Mesendoderm (in vitro differentiated cells): ENCODE measurements at regions not wholly inside any gene's neighbourhood (a gene's known extent, or its start where the extent isn't known, plus 50 kb on each side); places are given as distances from the start of the nearest gene placed in this dataset.

Source experiments
- DNase-seq: peaks from one replicate; pipeline ENCODE4 v3.0.0; 2013
- H2AK5ac ChIP-seq: 2 replicates; pipeline ENCODE4 v1.6.1; 2013; ENCODE audit warnings: low read length, inconsistent platforms
- H2BK120ac ChIP-seq: 2 replicates; pipeline ENCODE4 v1.6.1; 2013; ENCODE audit warnings: low read depth, mild to moderate bottlenecking, low read length, moderate library complexity, mixed read lengths
- H2BK15ac ChIP-seq: replicated peaks from 2 replicates; pipeline ENCODE4 v1.6.1; 2013; ENCODE audit warnings: low read depth, mild to moderate bottlenecking, moderate library complexity
- H2BK5ac ChIP-seq: 2 replicates; pipeline ENCODE4 v1.6.1; 2013; ENCODE audit warnings: low read length, inconsistent platforms
- H3K18ac ChIP-seq: 2 replicates; pipeline ENCODE4 v1.6.1; 2013; ENCODE audit warnings: mild to moderate bottlenecking, low read length, mixed read lengths
- H3K23ac ChIP-seq: one replicate; pipeline ENCODE4 v1.6.1; 2013; ENCODE audit warnings: low read length
- H3K27ac ChIP-seq: 2 replicates; pipeline ENCODE4 v1.5.1; 2013; ENCODE audit warnings: low read depth, mild to moderate bottlenecking, inconsistent platforms, low read length, moderate library complexity
- H3K27me3 ChIP-seq: 2 replicates; pipeline ENCODE4 v1.6.1; 2013; ENCODE audit warnings: low read length, control low read depth, mild to moderate bottlenecking, inconsistent platforms; ENCODE audit not compliant: insufficient read depth, poor library complexity
- H3K36me3 ChIP-seq: 2 replicates; pipeline ENCODE4 v1.6.1; 2013; ENCODE audit warnings: low read length, inconsistent platforms; ENCODE audit not compliant: control insufficient read depth, insufficient read depth
- H3K4ac ChIP-seq: one replicate; pipeline ENCODE4 v1.6.1; 2013; ENCODE audit warnings: low read depth, mild to moderate bottlenecking, low read length, moderate library complexity
- H3K4me1 ChIP-seq: 2 replicates; pipeline ENCODE4 v1.6.1; 2013; ENCODE audit warnings: low read depth, low read length, inconsistent platforms; ENCODE audit not compliant: control insufficient read depth
- H3K4me2 ChIP-seq: 2 replicates; pipeline ENCODE4 v1.6.1; 2013; ENCODE audit warnings: low read length
- H3K4me3 ChIP-seq: 2 replicates; pipeline ENCODE4 v1.5.1; 2013; ENCODE audit warnings: mild to moderate bottlenecking, low read length
- H3K56ac ChIP-seq: one replicate; pipeline ENCODE4 v1.6.1; 2013; ENCODE audit warnings: low read length
- H3K79me1 ChIP-seq: 2 replicates; pipeline ENCODE4 v1.6.1; 2013; ENCODE audit warnings: low read length, inconsistent platforms
- H3K79me2 ChIP-seq: 2 replicates; pipeline ENCODE4 v1.6.1; 2013; ENCODE audit warnings: mild to moderate bottlenecking, low read length; ENCODE audit not compliant: control insufficient read depth, insufficient read depth
- H3K9ac ChIP-seq: 2 replicates; pipeline ENCODE4 v1.6.1; 2013; ENCODE audit warnings: low read length, inconsistent platforms
- H4K5ac ChIP-seq: one replicate; pipeline ENCODE4 v1.6.1; 2013; ENCODE audit warnings: low read length
- H4K8ac ChIP-seq: one replicate; pipeline ENCODE4 v1.6.1; 2013; ENCODE audit warnings: low read depth, mild to moderate bottlenecking, control low read depth, low read length, moderate library complexity
- WGBS: extraction: QIAGEN DNeasy Blood & Tissue Kit; methylation state at CpG from one replicate; pipeline ENCODE4 v1.1.7; 2013; ENCODE audit warnings: low lambda C conversion rate, missing lambda C conversion rate; ENCODE audit not compliant: insufficient coverage; ENCODE audit errors: extremely low coverage; 5-methylcytosine and 5-hydroxymethylcytosine counted together

DNA sequence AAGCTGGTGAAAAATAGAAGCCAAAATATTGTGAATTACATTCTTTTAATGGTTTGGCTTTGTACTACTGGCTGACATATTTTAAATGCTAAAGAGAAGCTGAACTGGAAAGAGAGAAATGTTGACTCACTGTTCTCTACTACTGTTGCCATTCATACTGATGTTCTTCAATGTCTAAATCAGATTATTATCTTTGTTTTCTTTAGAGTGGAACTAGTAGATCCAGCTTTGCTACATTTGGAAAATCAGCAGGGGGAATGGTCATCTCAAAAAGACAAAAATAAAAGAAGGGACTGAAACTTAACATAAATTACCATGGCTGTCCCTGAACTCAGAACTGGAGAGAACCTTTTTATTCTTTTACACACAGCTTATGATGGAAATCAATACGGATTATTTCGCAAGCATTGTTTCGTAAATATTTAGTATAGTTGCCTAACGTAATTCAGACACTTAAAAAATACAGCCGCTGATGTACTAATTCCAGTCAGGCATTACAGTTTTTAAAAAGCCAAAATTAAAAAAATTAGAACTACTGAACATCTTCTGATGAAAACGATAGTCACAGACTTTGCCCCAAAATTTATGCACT is 76.3 kb upstream of the OTX2 start:
- Histone ChIP-seq H3K27me3 (no peaks in the 10 kb centered on the region), H3K9ac (no peak overlapping the region), H3K56ac (no peak overlapping the region), H2BK120ac (no peak overlapping the region), H3K4me1 (peaks cover 4% of the 10 kb centered on the region), H3K4ac (no peak overlapping the region), H2AK5ac (no peak overlapping the region), H3K36me3 (no peaks in the 10 kb centered on the region), H2BK5ac (no peak overlapping the region), H4K8ac (no peak overlapping the region), H3K18ac (no peak overlapping the region), H3K79me2 (no peaks in the 10 kb centered on the region), H3K23ac (no peak overlapping the region), H3K27ac (no peak overlapping the region), H3K79me1 (no peaks in the 10 kb centered on the region), H2BK15ac (no peak overlapping the region), H3K4me3 (no peak overlapping the region), H4K5ac (no peak overlapping the region), H3K4me2 (no peak overlapping the region)
- WGBS, result no CpG with 5 or more reads among the region's 6 CpGs
- DNase-seq, result no peak

DNA sequence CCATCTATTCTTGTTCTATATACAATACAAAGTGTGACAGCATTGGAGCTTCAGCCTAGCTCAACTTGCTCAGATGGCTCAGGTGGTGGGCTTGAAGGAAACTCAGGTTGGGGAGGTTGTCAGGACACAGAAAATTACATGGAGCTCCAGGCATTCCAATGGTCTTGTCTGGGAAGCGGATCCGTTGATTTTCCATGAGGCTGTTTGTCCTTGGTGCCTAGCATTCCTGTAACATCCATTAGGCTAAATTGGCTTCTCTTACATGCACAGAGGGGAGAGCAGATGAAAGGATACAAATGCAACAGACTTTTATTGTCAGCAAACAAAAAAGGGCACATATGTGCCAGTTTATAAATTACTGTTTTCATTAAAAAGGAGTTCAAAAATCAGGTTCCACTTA is 75.5 kb upstream of the OTX2 start:
- H3K4me1 ChIP-seq, result peaks cover 4% of the 10 kb centered on the region
- H3K9ac ChIP-seq, result no peak overlapping the region
- H3K23ac ChIP-seq, result no peak overlapping the region
- no peaks in the 10 kb centered on the region for H3K79me1 ChIP-seq
- no peak overlapping the region for H2AK5ac ChIP-seq
- no peaks in the 10 kb centered on the region for H3K27me3 ChIP-seq
- no peak overlapping the region for H3K18ac ChIP-seq
- no peak overlapping the region for H3K4me3 ChIP-seq
- no peak overlapping the region for H3K27ac ChIP-seq
- no peaks in the 10 kb centered on the region for H3K79me2 ChIP-seq
- no peak overlapping the region for H2BK5ac ChIP-seq
- DNase-seq, result peak; percentile 46
- no peaks in the 10 kb centered on the region for H3K36me3 ChIP-seq
- no peak overlapping the region for H2BK15ac ChIP-seq
- H4K5ac ChIP-seq, result no peak overlapping the region
- WGBS, result no CpG with 5 or more reads among the region's 2 CpGs
- no peak overlapping the region for H3K56ac ChIP-seq
- H4K8ac ChIP-seq, result no peak overlapping the region
- H3K4me2 ChIP-seq, result no peak overlapping the region
- no peak overlapping the region for H3K4ac ChIP-seq
- no peak overlapping the region for H2BK120ac ChIP-seq

DNA sequence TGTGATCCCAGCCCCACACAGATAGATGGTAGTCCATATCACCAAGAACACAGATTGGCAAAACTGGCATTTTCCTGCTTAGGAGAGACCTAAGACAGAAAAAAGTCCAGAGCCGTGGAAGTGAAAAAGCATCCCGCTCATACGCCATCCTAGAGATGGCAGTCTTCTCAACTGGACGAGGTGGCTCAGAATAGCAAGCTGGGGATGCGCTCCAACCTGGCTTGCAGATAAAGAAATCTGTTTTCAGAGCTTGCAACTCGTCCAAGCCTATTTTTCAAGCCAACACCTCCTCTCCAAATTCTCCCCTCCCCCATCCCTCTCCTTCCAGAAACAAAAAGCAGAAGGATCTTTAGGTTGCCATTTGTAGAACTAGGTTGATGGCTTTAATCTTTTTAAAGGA is 74.3 kb upstream of the OTX2 start:
- H3K79me1 ChIP-seq, result no peaks in the 10 kb centered on the region
- H3K23ac ChIP-seq, result no peak overlapping the region
- H4K5ac ChIP-seq, result no peak overlapping the region
- H3K56ac ChIP-seq, result no peak overlapping the region
- no peak overlapping the region for H3K9ac ChIP-seq
- no peak overlapping the region for H2BK120ac ChIP-seq
- H2BK15ac ChIP-seq, result no peak overlapping the region
- no peak overlapping the region for H2BK5ac ChIP-seq
- H3K4me2 ChIP-seq, result no peak overlapping the region
- no peak overlapping the region for H3K4me3 ChIP-seq
- no peak overlapping the region for H3K27ac ChIP-seq
- H3K79me2 ChIP-seq, result no peaks in the 10 kb centered on the region
- no peak overlapping the region for H2AK5ac ChIP-seq
- peak; percentile 40 for DNase-seq
- H3K4me1 ChIP-seq, result peaks cover 4% of the 10 kb centered on the region
- no peak overlapping the region for H3K18ac ChIP-seq
- no peak overlapping the region for H4K8ac ChIP-seq
- no peaks in the 10 kb centered on the region for H3K36me3 ChIP-seq
- no peak overlapping the region for H3K4ac ChIP-seq
- H3K27me3 ChIP-seq, result no peaks in the 10 kb centered on the region
- no CpG with 5 or more reads among the region's 6 CpGs for WGBS

DNA sequence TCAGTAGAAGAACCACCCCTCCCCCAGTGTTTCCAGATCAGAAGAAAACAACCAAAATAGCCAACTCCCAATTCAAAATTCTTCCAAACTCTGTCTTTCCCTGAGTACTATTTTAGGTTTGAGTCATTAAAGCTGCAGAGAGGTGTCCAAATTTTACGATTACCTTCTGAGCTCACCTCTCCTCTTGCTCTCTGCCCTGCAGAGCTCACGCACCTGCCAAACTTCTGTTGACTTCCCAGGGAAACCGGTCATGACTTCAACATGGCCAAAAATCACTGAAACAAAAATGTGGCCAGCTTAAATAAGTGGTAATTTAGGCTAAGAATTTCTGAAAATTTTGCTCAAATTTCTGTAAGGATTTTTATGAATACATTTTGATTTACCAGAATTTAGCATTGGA is 70.9 kb upstream of the OTX2 start:
- no peak overlapping the region for H2BK15ac ChIP-seq

DNA sequence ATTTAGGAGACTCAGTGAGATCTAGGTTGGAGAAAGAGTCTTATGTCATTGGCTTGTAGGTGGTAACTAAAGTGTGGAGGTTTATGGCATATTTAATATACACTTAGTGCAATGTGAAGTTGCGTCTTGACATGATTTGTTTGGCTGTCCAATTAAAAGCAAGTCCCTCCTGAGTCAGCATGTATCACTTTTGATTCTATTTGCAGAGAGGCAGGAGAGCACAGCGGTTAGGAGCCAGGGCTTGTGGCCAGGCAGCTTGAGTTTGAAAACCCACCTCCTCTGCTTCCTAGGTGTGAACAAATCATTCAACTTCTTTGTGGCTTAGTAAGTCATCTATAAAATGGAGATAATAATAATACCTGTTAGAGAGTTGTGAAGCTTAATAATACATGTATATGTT is 68.5 kb upstream of the OTX2 start:
- H3K23ac ChIP-seq, result no peak overlapping the region
- H3K79me2 ChIP-seq, result no peaks in the 10 kb centered on the region
- no peak for DNase-seq
- H2BK15ac ChIP-seq, result no peak overlapping the region
- no peak overlapping the region for H3K18ac ChIP-seq
- no peak overlapping the region for H3K56ac ChIP-seq
- no peak overlapping the region for H3K9ac ChIP-seq
- H2AK5ac ChIP-seq, result no peak overlapping the region
- H2BK120ac ChIP-seq, result no peak overlapping the region
- no peaks in the 10 kb centered on the region for H3K4me1 ChIP-seq
- no peaks in the 10 kb centered on the region for H3K79me1 ChIP-seq
- H2BK5ac ChIP-seq, result no peak overlapping the region
- H3K4me3 ChIP-seq, result no peak overlapping the region
- no peak overlapping the region for H3K4me2 ChIP-seq
- no peak overlapping the region for H4K5ac ChIP-seq
- H3K36me3 ChIP-seq, result no peaks in the 10 kb centered on the region
- no peak overlapping the region for H3K27ac ChIP-seq
- H3K27me3 ChIP-seq, result no peaks in the 10 kb centered on the region
- no peak overlapping the region for H4K8ac ChIP-seq
- no peak overlapping the region for H3K4ac ChIP-seq
- no CpG with 5 or more reads among the region's 2 CpGs for WGBS

More for the DNA sequence above, 70.9 kb upstream of the OTX2 start:
- H3K79me1 ChIP-seq, result no peaks in the 10 kb centered on the region
- H3K4me2 ChIP-seq, result no peak overlapping the region
- DNase-seq, result no peak
- no peak overlapping the region for H4K8ac ChIP-seq
- no peak overlapping the region for H3K9ac ChIP-seq
- H3K4ac ChIP-seq, result no peak overlapping the region
- no peak overlapping the region for H3K18ac ChIP-seq
- no peak overlapping the region for H3K27ac ChIP-seq
- no peak overlapping the region for H2AK5ac ChIP-seq
- no peak overlapping the region for H3K4me3 ChIP-seq
- H3K36me3 ChIP-seq, result no peaks in the 10 kb centered on the region
- H2BK5ac ChIP-seq, result no peak overlapping the region
- no CpG with 5 or more reads among the region's 3 CpGs for WGBS
- H4K5ac ChIP-seq, result no peak overlapping the region
- H3K79me2 ChIP-seq, result no peaks in the 10 kb centered on the region
- no peak overlapping the region for H2BK120ac ChIP-seq
- no peaks in the 10 kb centered on the region for H3K27me3 ChIP-seq
- H3K56ac ChIP-seq, result no peak overlapping the region
- H3K4me1 ChIP-seq, result peaks cover 2% of the 10 kb centered on the region
- no peak overlapping the region for H3K23ac ChIP-seq

DNA sequence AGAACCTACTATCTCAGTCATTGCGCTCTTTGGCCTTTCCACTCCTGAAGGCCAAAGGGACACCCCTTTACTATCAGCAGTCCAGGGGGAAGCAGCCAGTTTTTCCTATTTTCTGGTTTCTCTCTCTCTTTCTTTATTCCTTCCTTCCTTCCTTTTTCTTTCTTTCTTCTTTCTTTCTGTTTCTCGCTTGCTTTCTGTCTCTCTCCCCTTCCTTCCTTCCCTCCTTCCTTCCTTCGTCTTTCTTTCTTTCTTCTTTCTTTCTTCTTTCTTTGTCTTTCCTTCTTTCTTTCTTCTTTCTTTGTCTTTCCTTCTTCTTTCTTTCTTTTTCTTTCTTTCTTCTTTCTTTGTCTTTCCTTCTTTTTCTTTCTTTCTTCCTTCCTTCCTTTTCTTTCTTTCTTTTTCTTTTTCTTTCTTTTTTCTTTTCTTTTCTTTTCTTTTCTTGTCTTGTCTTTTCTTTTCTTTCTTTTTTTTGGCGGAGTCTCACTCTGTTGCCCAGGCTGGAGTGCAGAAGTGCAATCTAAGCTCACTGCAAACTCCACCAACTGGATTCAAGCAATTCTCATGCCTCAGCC is 64.9 kb upstream of the OTX2 start:
- Histone ChIP-seq H3K18ac (no peak overlapping the region), H3K27me3 (no peaks in the 10 kb centered on the region), H3K4me1 (no peaks in the 10 kb centered on the region), H2BK5ac (no peak overlapping the region), H3K79me2 (no peaks in the 10 kb centered on the region), H2BK15ac (no peak overlapping the region), H4K8ac (no peak overlapping the region), H3K4ac (no peak overlapping the region), H3K36me3 (no peaks in the 10 kb centered on the region), H3K23ac (no peak overlapping the region), H2AK5ac (no peak overlapping the region), H3K4me3 (no peak overlapping the region), H3K79me1 (no peaks in the 10 kb centered on the region), H3K56ac (no peak overlapping the region), H3K9ac (no peak overlapping the region), H4K5ac (no peak overlapping the region), H2BK120ac (no peak overlapping the region), H3K4me2 (no peak overlapping the region), H3K27ac (no peak overlapping the region)
- no CpG with 5 or more reads among the region's 4 CpGs for WGBS
- DNase-seq, result no peak
